Nephron progenitor cell (in vitro differentiated cells): ENCODE measurements at regions not wholly inside any gene's neighbourhood (a gene's known extent, or its start where the extent isn't known, plus 50 kb on each side); places are given as distances from the start of the nearest gene placed in this dataset.

Experiments used
- DNase-seq: peaks from one replicate; pipeline ENCODE4 v3.0.0; 2021
- H3K27ac Mint-ChIP-seq: 2 replicates; pipeline ENCODE4 v1.8.0; 2021; ENCODE audit warnings: mild to moderate bottlenecking, moderate library complexity, mixed read lengths
- H3K27me3 Mint-ChIP-seq: 2 replicates; pipeline ENCODE4 v1.8.0; 2021; ENCODE audit warnings: mild to moderate bottlenecking, low read depth, mixed read lengths; ENCODE audit not compliant: poor library complexity
- H3K36me3 Mint-ChIP-seq: 2 replicates; pipeline ENCODE4 v1.8.0; 2021; ENCODE audit warnings: low read depth, mixed read lengths
- H3K4me1 Mint-ChIP-seq: 2 replicates; pipeline ENCODE4 v1.8.0; 2021; ENCODE audit warnings: mixed read lengths
- H3K4me3 Mint-ChIP-seq: 2 replicates; pipeline ENCODE4 v1.8.0; 2021; ENCODE audit warnings: mild to moderate bottlenecking, moderate library complexity, mixed read lengths
- H3K9me3 Mint-ChIP-seq: 2 replicates; pipeline ENCODE4 v1.8.0; 2021; ENCODE audit warnings: mild to moderate bottlenecking, moderate library complexity, mixed read lengths
- CTCF ChIP-seq: fragments of 200-600 bp; sonication (generic); IDR thresholded peaks from 2 replicates; pipeline ENCODE4 v1.5.0; 2021; ENCODE audit warnings: antibody characterized with exemption

- Mint-ChIP-seq H3K4me1 (no peaks in the 10 kb centered on the region), H3K27me3 (no peaks in the 10 kb centered on the region), H3K27ac (no peak overlapping the region), H3K4me3 (no peak overlapping the region), H3K9me3 (peaks cover 100% of the 10 kb centered on the region), H3K36me3 (no peaks in the 10 kb centered on the region)
- no peak for TF ChIP-seq CTCF
- DNase-seq: no peak
Measured at GRCh38 chr7:64614812-64615211, 51.1 kb upstream of the ZNF107 start.

GRCh38 chr7:64613653-64614052 is 50.8 kb upstream of the ZNF680 start:
- H3K4me1 Mint-ChIP-seq: no peaks in the 10 kb centered on the region
- H3K9me3 Mint-ChIP-seq: peaks cover 99% of the 10 kb centered on the region
- TF ChIP-seq CTCF: no peak
- H3K36me3 Mint-ChIP-seq: no peaks in the 10 kb centered on the region
- no peak for DNase-seq
- H3K27me3 Mint-ChIP-seq: no peaks in the 10 kb centered on the region
- no peak overlapping the region for H3K4me3 Mint-ChIP-seq
- no peak overlapping the region for H3K27ac Mint-ChIP-seq
